GM23338 (cell line): ENCODE measurements at regions not wholly inside any gene's neighbourhood (a gene's known extent, or its start where the extent isn't known, plus 50 kb on each side); places are given as distances from the start of the nearest gene placed in this dataset.

Experiments
- CREB1 ChIP-seq: fragments of 250-450 bp; sonication (Bioruptor Pico); IDR thresholded peaks from 2 replicates; pipeline ENCODE4 v1.5.0; 2020; ENCODE audit warnings: low read depth, mild to moderate bottlenecking, moderate library complexity
- CTCF ChIP-seq, 2 experiments: fragments of 200-600 bp in 1 of 2; sonication (generic) in 1 of 2; conservative IDR thresholded peaks; 2 replicates each; pipeline versions ENCODE4 v1.5.1 to v1.6.1; 2016 to 2017; ENCODE audit warnings: antibody characterized with exemption in 2 of 2, low read depth in 2 of 2, mild to moderate bottlenecking in 2 of 2, moderate library complexity in 1 of 2
- EZH2 ChIP-seq: fragments of 200-600 bp; sonication (generic); IDR thresholded peaks from one replicate; pipeline ENCODE4 v1.8.0; 2017; ENCODE audit warnings: antibody characterized with exemption, mild to moderate bottlenecking, low read depth; ENCODE audit not compliant: unreplicated experiment
- EZH2phosphoT487 ChIP-seq: fragments of 200-600 bp; sonication (generic); IDR thresholded peaks from one replicate; pipeline ENCODE4 v1.8.1; 2018; ENCODE audit warnings: antibody characterized with exemption; ENCODE audit not compliant: unreplicated experiment
- JUNB ChIP-seq: IDR thresholded peaks from one replicate; pipeline ENCODE4 v1.6.1; 2016; ENCODE audit warnings: antibody characterized with exemption; ENCODE audit not compliant: unreplicated experiment
- NANOG ChIP-seq: IDR thresholded peaks from 2 replicates; pipeline ENCODE4 v1.6.1; 2016; ENCODE audit warnings: antibody characterized with exemption, borderline replicate concordance
- POLR2AphosphoS5 ChIP-seq: IDR thresholded peaks from 2 replicates; pipeline ENCODE4 v1.6.1; 2016; ENCODE audit warnings: antibody characterized with exemption, low read depth
- STAT1 ChIP-seq: IDR thresholded peaks from one replicate; pipeline ENCODE4 v1.6.1; 2016; ENCODE audit warnings: antibody characterized with exemption; ENCODE audit not compliant: unreplicated experiment
- ZNF114 ChIP-seq: fragments of 250-450 bp; sonication (Bioruptor Pico); IDR thresholded peaks from 2 replicates; pipeline ENCODE4 v1.5.0; 2020; ENCODE audit warnings: mild to moderate bottlenecking, moderate library complexity
- ZNF331 ChIP-seq: fragments of 250-450 bp; sonication (Bioruptor Pico); IDR thresholded peaks from 2 replicates; pipeline ENCODE4 v1.5.0; 2020; ENCODE audit warnings: low read depth, mild to moderate bottlenecking, moderate library complexity
- TF ChIP-seq, protein P1 (sequence below): IDR thresholded peaks from one replicate; pipeline ENCODE4 v1.6.1; 2018; ENCODE audit warnings: antibody characterized with exemption; ENCODE audit not compliant: unreplicated experiment
- TF ChIP-seq, protein P2 (sequence below): IDR thresholded peaks from 2 replicates; pipeline ENCODE4 v1.6.1; 2016; ENCODE audit warnings: antibody characterized with exemption

DNA sequence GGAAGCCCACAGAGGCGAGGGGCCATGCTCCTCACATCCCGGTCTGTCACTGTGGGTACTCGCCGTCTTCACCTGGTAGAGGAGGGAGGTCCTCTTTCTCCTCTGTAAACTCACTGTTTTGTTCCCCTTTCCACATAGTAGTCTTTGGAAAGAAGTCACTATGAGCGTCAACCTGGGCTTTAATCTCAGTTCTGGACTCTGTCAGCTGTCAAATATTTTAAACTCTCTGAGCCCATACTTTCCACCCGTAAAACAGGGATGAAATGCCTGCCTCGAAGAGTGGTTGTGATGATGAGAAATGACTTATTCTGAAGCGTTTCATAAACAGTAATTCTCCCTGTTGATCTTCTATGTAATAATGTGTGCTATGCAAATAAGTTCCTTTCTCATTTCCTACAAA lies 547.1 kb upstream of the SOX11 start:
- TF ChIP-seq CTCF (conservative IDR thresholded peaks at IDR 0.05; ENCODE audit: low read depth in 2 of 2) (no peak), EZH2phosphoT487 (no peak), ZNF114 (CRISPR knock-in tag) (no peak), POLR2AphosphoS5 (no peak), ZNF331 (CRISPR knock-in tag) (no peak), EZH2 (no peak), JUNB (no peak), STAT1 (no peak), NANOG (no peak), CREB1 (CRISPR knock-in tag) (no peak)
- TF ChIP-seq, protein P1, sequence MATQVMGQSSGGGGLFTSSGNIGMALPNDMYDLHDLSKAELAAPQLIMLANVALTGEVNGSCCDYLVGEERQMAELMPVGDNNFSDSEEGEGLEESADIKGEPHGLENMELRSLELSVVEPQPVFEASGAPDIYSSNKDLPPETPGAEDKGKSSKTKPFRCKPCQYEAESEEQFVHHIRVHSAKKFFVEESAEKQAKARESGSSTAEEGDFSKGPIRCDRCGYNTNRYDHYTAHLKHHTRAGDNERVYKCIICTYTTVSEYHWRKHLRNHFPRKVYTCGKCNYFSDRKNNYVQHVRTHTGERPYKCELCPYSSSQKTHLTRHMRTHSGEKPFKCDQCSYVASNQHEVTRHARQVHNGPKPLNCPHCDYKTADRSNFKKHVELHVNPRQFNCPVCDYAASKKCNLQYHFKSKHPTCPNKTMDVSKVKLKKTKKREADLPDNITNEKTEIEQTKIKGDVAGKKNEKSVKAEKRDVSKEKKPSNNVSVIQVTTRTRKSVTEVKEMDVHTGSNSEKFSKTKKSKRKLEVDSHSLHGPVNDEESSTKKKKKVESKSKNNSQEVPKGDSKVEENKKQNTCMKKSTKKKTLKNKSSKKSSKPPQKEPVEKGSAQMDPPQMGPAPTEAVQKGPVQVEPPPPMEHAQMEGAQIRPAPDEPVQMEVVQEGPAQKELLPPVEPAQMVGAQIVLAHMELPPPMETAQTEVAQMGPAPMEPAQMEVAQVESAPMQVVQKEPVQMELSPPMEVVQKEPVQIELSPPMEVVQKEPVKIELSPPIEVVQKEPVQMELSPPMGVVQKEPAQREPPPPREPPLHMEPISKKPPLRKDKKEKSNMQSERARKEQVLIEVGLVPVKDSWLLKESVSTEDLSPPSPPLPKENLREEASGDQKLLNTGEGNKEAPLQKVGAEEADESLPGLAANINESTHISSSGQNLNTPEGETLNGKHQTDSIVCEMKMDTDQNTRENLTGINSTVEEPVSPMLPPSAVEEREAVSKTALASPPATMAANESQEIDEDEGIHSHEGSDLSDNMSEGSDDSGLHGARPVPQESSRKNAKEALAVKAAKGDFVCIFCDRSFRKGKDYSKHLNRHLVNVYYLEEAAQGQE = no peak
- TF ChIP-seq, protein P2, sequence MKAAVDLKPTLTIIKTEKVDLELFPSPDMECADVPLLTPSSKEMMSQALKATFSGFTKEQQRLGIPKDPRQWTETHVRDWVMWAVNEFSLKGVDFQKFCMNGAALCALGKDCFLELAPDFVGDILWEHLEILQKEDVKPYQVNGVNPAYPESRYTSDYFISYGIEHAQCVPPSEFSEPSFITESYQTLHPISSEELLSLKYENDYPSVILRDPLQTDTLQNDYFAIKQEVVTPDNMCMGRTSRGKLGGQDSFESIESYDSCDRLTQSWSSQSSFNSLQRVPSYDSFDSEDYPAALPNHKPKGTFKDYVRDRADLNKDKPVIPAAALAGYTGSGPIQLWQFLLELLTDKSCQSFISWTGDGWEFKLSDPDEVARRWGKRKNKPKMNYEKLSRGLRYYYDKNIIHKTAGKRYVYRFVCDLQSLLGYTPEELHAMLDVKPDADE = no peak
